Right lobe of liver (tissue), 4 donors: ENCODE measurements at regions not wholly inside any gene's neighbourhood (a gene's known extent, or its start where the extent isn't known, plus 50 kb on each side); places are given as distances from the start of the nearest gene placed in this dataset.

Experiments used
- CTCF ChIP-seq, 4 donors: fragments of 200-600 bp in 3 of 4; fragments of 450-650 bp in 1 of 4; IDR thresholded peaks; one replicate each; pipeline versions ENCODE4 v1.5.1 to v1.8.0; 2016 to 2022; ENCODE audit warnings: antibody characterized with exemption in 4 of 4, mild to moderate bottlenecking in 2 of 4
- POLR2A ChIP-seq: fragments of 450-650 bp; IDR thresholded peaks from one replicate; pipeline ENCODE4 v1.6.1; 2017; ENCODE audit warnings: antibody characterized with exemption, mild to moderate bottlenecking
- donor health status: DM: no; HTN: no; CAD: no.
- donor health status: DM: no; HTN: no; CAD: no.
- donor health status: DM: no; HTN: yes; CAD: no.

DNA sequence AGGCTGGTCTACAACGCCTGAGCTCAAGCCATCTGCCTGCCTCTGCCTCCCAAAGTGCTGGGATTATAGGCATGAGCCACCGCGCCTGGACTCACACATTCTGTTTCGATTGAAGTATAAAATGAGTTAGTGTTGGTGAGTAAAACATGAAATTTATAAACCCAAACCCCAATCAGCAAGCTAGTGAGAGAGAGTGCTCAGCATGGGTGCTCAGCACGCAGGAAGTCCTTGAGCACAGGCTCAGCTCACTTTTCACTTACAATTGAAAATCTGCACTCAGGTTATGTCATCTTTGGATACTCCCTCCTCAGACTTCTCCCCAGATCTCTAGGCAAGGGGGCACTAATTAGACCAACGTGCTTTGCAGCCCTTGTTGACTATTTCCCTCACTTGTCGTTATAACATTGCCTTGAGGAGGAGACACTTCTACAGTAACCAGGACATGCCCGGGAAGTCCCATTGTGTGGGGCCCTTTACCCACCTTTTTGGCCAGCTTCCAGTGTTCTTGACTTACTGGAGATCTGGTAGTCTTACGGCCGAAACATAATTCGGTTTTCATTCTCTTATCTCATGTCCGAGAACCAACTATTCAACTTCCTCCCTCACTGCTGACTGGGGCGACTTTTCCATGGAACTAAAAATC, 68.5 kb upstream of the AMN1 start:
- TF ChIP-seq CTCF (IDR thresholded peaks at IDR 0.05) (no peak), POLR2A (no peak)
